ENCODE measurements at regions not wholly inside any gene's neighbourhood (a gene's known extent, or its start where the extent isn't known, plus 50 kb on each side); places are given as distances from the start of the nearest gene placed in this dataset.

DNA sequence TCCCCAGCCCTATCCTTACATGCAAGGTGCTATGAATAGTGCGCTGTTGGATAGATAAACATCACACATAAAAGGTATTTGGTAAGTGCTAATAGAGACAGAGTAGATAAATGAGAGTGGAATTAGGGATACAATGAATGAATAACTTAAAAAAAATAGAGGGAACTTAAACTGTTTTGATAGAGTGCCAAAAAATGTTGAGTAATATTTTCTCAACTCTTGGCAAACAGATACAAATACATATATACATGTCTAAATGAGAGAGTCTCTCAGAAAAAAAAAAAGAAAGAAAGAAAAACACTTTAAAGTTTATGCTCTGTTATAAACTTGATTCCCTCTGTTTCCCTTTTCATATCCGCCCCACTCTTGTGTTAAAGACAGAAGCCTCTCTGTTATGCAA lies 667.4 kb downstream of the ROBO2 start:
- no peaks in the 10 kb centered on the region for H3K4me1 ChIP-seq (ENCODE audit: control insufficient read depth, extremely low read depth, insufficient read depth, low read length)
- FAIRE-seq (no peak), DNase-seq (ENCODE audit: low read depth, low spot score) (no peak)
- TF ChIP-seq EZH2 (IDR thresholded peaks at IDR 0.05; ENCODE audit: borderline replicate concordance, low read depth, low read length, severe bottlenecking) = no peak
- TF ChIP-seq MAX (IDR thresholded peaks at IDR 0.05; ENCODE audit: insufficient read depth, insufficient read length) = no peak
- dilution Hi-C loops (cut with MboI; ENCODE audit: extremely low pct_ligation_motif_present, low sequenced_read_pairs) = no loop called here
- ChIA-PET POLR2A (no interaction called here), CTCF (no interaction called here)
- H3K9me3 ChIP-seq (replicated peaks; ENCODE audit: control insufficient read depth, insufficient read depth, low read length) = no peaks in the 10 kb centered on the region
- intact Hi-C loops (cut with micrococcal nuclease) = no loop called here
- H3K4me3 ChIP-seq (replicated peaks in 1 of 3; ENCODE audit: insufficient read depth in 1 of 3, low read depth in 1 of 3, low read length in 3 of 3) = no peak overlapping the region
- no TSS peak for BruUV-seq (replicated peaks)
- no peaks in the 10 kb centered on the region for H3K27me3 ChIP-seq (ENCODE audit: control insufficient read depth in 2 of 2, insufficient read depth in 2 of 2, low read length in 2 of 2)
- H4K20me1 ChIP-seq (replicated peaks; ENCODE audit: control insufficient read depth, extremely low read depth, insufficient read depth, low read length) = no peaks in the 10 kb centered on the region
- H3K4me2 ChIP-seq (ENCODE audit: insufficient read depth, low read length) = no peak overlapping the region
- no peak overlapping the region for H3K27ac ChIP-seq (ENCODE audit: insufficient read depth, low read depth, low read length)
- H2AFZ ChIP-seq (ENCODE audit: low read depth, low read length) = no peak overlapping the region
- no peaks in the 10 kb centered on the region for H3K9me1 ChIP-seq (replicated peaks; ENCODE audit: control insufficient read depth, extremely low read depth, insufficient read depth, low read length)
- no peak overlapping the region for H3K9ac ChIP-seq (replicated peaks; ENCODE audit: extremely low read depth, insufficient read depth, low read length)
- no peaks in the 10 kb centered on the region for H3K36me3 ChIP-seq (ENCODE audit: control insufficient read depth in 2 of 2, extremely low read depth in 1 of 2, insufficient read depth in 2 of 2, low read length in 2 of 2)
- H3K79me2 ChIP-seq (ENCODE audit: control insufficient read depth, insufficient read depth, low read length) = no peaks in the 10 kb centered on the region

GRCh38 chr3:77709155-77709554 lies 669.3 kb downstream of the ROBO2 start:
- intact Hi-C loops (cut with micrococcal nuclease) = no loop called here
- CTCF ChIA-PET = no interaction called here
- no peak for FAIRE-seq

More at GRCh38 chr3:77709155-77709554, 669.3 kb downstream of the ROBO2 start:
- no peak overlapping the region for H2AFZ ChIP-seq (ENCODE audit: low read depth, low read length)
- no peaks in the 10 kb centered on the region for H3K9me3 ChIP-seq (replicated peaks; ENCODE audit: control insufficient read depth, insufficient read depth, low read length)
- H3K4me1 ChIP-seq (ENCODE audit: control insufficient read depth, extremely low read depth, insufficient read depth, low read length) = no peaks in the 10 kb centered on the region
- DNase-seq (ENCODE audit: low read depth, low spot score) = no peak
- H3K4me3 ChIP-seq (replicated peaks in 1 of 3; ENCODE audit: insufficient read depth in 1 of 3, low read depth in 1 of 3, low read length in 3 of 3) = no peak overlapping the region
- H3K27me3 ChIP-seq (ENCODE audit: control insufficient read depth in 2 of 2, insufficient read depth in 2 of 2, low read length in 2 of 2) = no peaks in the 10 kb centered on the region
- no TSS peak for BruUV-seq (replicated peaks)
- dilution Hi-C loops (cut with MboI; ENCODE audit: extremely low pct_ligation_motif_present, low sequenced_read_pairs) = no loop called here
- no peak overlapping the region for H3K4me2 ChIP-seq (ENCODE audit: insufficient read depth, low read length)
- no peak overlapping the region for H3K27ac ChIP-seq (ENCODE audit: insufficient read depth, low read depth, low read length)
- H4K20me1 ChIP-seq (replicated peaks; ENCODE audit: control insufficient read depth, extremely low read depth, insufficient read depth, low read length) = no peaks in the 10 kb centered on the region
- TF ChIP-seq POLR2AphosphoS5 (IDR thresholded peaks at IDR 0.05; ENCODE audit: insufficient read depth, low read depth, low read length) = no peak
- no peak for TF ChIP-seq EZH2 (IDR thresholded peaks at IDR 0.05; ENCODE audit: borderline replicate concordance, low read depth, low read length, severe bottlenecking)
- no peak for TF ChIP-seq MYC (IDR thresholded peaks at IDR 0.05; ENCODE audit: low read depth, low read length)
- TF ChIP-seq, protein P1, sequence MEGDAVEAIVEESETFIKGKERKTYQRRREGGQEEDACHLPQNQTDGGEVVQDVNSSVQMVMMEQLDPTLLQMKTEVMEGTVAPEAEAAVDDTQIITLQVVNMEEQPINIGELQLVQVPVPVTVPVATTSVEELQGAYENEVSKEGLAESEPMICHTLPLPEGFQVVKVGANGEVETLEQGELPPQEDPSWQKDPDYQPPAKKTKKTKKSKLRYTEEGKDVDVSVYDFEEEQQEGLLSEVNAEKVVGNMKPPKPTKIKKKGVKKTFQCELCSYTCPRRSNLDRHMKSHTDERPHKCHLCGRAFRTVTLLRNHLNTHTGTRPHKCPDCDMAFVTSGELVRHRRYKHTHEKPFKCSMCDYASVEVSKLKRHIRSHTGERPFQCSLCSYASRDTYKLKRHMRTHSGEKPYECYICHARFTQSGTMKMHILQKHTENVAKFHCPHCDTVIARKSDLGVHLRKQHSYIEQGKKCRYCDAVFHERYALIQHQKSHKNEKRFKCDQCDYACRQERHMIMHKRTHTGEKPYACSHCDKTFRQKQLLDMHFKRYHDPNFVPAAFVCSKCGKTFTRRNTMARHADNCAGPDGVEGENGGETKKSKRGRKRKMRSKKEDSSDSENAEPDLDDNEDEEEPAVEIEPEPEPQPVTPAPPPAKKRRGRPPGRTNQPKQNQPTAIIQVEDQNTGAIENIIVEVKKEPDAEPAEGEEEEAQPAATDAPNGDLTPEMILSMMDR (IDR thresholded peaks at IDR 0.05; ENCODE audit: extremely low read depth in 1 of 2, insufficient read depth in 1 of 2, low read depth in 1 of 2, low read length in 2 of 2) = no peak
- TF ChIP-seq GATA2 (IDR thresholded peaks at IDR 0.05; ENCODE audit: insufficient read depth, insufficient read length, low read depth, low read length) = no peak
- TF ChIP-seq FOS (IDR thresholded peaks at IDR 0.05; ENCODE audit: borderline replicate concordance, insufficient read depth, low read length) = no peak
- no peak for TF ChIP-seq POLR2A (IDR thresholded peaks at IDR 0.05; ENCODE audit: low read depth, low read length)
- no peak for TF ChIP-seq JUN (IDR thresholded peaks at IDR 0.05; ENCODE audit: borderline replicate concordance, insufficient read depth, insufficient read length, low read depth)
- TF ChIP-seq MAX (IDR thresholded peaks at IDR 0.05; ENCODE audit: insufficient read depth, insufficient read length) = no peak
- POLR2A ChIA-PET = no interaction called here
- H3K79me2 ChIP-seq (ENCODE audit: control insufficient read depth, insufficient read depth, low read length) = no peaks in the 10 kb centered on the region
- H3K36me3 ChIP-seq (ENCODE audit: control insufficient read depth in 2 of 2, extremely low read depth in 1 of 2, insufficient read depth in 2 of 2, low read length in 2 of 2) = no peaks in the 10 kb centered on the region
- H3K9me1 ChIP-seq (replicated peaks; ENCODE audit: control insufficient read depth, extremely low read depth, insufficient read depth, low read length) = no peaks in the 10 kb centered on the region
- H3K9ac ChIP-seq (replicated peaks; ENCODE audit: extremely low read depth, insufficient read depth, low read length) = no peak overlapping the region

Measured in endothelial cell of umbilical vein (primary cell).